AG09319 (cell line): ENCODE measurements at regions not wholly inside any gene's neighbourhood (a gene's known extent, or its start where the extent isn't known, plus 50 kb on each side); places are given as distances from the start of the nearest gene placed in this dataset.

Experiments
- DNase-seq: peaks from one replicate; pipeline ENCODE4 v3.0.0-alpha.2; 2010; ENCODE audit warnings: low read depth; ENCODE audit errors: extremely low read depth
- TF ChIP-seq, protein P1 (sequence below): IDR thresholded peaks from 2 replicates; pipeline ENCODE4 v1.5.1; 2011; ENCODE audit warnings: low read depth, mild to moderate bottlenecking, inconsistent platforms, low read length, moderate library complexity

DNA sequence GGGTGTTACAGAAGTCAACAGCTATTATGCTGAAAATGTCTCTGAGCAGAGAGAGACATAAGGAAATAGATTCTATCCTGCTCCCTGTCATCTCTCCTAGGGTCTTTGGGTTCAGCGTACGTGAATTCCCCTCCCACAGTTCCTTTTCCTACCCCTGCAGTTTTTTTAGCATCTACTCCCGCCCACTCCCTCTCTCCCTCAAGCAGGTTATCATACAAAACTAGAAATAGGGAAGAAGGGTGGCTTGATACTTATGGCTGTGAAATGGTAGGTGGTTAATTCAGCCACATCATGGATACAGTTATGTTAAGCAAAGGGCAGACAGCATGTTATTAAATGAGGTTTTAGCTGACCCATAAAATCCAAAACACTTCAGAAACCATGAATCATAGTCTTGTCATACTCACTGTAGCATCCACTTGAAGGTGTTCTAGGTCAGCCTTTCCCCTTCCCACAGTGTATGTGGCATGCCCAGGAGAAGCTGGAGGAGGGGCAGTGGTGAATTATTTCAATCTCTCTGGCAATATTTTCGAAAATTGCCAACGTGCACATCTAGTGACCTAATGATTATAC lies 236.8 kb upstream of the SERP2 start:
- no peak for DNase-seq
- TF ChIP-seq, protein P1, sequence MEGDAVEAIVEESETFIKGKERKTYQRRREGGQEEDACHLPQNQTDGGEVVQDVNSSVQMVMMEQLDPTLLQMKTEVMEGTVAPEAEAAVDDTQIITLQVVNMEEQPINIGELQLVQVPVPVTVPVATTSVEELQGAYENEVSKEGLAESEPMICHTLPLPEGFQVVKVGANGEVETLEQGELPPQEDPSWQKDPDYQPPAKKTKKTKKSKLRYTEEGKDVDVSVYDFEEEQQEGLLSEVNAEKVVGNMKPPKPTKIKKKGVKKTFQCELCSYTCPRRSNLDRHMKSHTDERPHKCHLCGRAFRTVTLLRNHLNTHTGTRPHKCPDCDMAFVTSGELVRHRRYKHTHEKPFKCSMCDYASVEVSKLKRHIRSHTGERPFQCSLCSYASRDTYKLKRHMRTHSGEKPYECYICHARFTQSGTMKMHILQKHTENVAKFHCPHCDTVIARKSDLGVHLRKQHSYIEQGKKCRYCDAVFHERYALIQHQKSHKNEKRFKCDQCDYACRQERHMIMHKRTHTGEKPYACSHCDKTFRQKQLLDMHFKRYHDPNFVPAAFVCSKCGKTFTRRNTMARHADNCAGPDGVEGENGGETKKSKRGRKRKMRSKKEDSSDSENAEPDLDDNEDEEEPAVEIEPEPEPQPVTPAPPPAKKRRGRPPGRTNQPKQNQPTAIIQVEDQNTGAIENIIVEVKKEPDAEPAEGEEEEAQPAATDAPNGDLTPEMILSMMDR: no peak

DNA sequence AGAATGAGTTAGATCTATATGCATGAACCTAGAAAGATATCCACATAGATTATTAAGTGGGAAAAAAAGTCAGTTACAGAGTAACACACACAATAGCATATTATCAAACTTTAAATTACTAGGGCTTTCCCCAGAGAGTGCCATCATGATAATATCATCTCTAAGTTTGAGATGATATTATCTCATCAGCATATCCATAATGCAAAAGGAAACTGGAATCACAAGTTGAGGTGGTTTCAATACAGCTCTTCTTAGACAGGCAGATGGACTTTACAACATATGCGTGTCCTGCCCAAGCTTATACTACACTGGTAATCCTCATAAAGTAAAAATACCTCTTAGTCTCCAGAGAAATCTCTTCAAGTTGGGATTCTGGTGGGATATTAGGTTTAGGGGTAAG lies 236.2 kb upstream of the SERP2 start:
- no peak for DNase-seq
- TF ChIP-seq, protein P1: no peak

DNA sequence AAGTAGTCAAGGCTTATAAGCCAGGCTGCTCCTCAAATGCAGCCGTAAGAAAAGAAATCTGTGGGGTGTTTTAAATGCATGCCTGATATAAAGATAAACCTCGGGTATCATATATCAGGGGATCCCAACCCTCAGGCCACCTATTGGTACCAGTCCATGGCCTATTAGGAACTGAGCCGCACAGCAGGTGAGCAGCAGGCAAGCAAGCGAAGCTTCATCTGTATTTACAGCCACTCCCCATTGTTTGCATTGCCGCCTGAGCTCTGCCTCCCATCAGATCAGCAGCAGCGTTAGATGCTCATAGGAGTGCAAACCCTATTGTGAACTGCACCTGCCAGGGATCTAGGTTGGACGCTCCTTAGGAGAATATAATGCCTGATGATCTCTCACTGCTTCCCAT lies 233.5 kb upstream of the SERP2 start:
- no peak for DNase-seq
- TF ChIP-seq, protein P1: no peak

DNA sequence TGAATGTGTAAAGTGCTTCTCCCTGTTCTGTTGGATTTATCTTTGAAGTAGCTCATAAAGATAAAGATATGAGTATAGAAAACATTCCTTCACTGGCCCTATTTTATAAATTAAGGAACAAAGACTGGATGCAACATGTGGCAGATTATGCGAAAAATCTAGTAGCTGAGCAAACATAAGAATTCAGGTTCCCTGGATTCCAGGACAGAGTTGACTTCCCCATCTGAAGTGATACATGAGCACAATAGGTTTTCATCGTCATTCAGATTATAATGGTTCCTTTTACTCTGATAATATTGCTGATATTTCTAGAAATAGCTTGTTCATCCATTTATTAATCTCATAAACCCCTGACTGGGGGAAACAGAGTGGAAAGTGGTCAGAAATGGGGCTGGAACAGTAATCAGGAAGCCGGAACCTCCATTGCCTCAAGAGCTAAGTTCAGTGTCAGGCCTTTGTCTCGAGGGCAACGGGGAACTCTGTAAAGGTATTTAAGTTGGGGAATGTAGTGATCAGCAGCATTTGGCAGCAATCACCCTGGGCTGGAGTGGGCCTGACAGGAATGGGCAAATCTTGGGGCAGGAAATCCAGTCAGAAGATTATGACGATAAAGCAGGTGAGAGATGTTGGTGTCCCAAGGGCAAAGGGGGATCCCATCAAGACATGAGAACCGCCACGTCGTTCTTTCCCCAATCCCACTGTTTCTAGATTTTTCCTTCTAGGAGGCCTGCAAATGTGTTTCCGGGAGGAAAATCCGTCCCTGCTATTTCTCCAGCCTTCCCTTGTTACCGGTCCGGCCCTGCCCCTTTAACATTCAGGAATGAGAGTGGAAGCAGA lies 232.5 kb upstream of the SERP2 start:
- TF ChIP-seq, protein P1: no peak
- DNase-seq: no peak

DNA sequence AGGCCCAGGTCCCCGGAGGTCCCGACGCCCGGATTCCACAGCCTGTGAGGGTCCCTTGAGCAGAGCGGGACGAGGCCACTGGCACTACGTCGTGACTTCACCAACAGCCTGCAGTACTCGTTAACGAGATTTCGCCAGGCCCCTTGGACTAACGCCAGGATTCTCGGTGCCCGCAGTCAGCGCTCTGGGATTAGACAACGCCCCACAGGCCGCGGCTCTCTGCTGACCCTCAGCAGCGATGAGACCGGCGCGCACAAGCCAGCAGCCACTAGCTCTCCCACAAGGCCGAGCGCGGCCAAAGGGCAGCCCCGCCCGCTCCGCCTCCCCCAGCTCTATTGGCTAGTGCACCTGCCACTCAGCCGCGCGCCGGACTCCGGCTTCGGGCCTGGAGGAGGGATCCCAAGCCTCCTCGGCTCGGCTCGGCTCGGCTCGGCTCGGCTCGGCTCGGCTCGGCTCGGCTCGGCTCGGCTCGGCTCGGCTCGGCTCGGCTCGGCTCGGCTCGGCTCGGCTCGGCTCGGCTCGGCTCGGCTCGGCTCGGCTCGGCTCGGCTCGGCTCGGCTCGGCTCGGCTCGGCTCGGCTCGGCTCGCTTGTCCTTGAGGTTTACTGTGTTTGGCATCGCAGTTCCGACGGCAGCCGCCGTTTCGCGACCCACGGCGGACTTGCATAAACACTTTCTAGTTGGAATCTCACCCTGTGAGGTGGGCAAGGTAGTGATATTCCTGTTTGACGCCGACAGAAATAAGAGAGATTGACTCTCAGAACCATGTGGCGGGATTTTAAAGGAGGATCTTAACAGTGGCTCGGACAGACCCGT lies 231.7 kb upstream of the SERP2 start:
- peak; percentile 91 for DNase-seq
- TF ChIP-seq, protein P1: no peak

DNA sequence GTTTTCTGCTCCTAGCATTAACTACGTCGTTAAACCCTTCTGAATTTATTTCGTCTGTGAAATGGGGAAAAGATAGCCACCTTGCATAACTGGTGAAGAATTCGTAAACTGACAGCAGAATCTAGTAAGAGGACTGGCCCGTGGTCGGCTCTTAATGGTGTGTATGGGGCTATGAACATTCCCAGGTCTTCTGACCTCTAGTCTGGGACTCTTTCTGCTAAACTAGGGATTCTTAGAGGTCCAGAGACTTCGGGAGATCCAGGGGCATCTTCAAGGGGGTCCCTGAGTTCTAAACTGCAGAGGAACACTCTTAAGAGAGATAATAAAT lies 231.1 kb upstream of the SERP2 start:
- TF ChIP-seq, protein P1: no peak
- DNase-seq: no peak

DNA sequence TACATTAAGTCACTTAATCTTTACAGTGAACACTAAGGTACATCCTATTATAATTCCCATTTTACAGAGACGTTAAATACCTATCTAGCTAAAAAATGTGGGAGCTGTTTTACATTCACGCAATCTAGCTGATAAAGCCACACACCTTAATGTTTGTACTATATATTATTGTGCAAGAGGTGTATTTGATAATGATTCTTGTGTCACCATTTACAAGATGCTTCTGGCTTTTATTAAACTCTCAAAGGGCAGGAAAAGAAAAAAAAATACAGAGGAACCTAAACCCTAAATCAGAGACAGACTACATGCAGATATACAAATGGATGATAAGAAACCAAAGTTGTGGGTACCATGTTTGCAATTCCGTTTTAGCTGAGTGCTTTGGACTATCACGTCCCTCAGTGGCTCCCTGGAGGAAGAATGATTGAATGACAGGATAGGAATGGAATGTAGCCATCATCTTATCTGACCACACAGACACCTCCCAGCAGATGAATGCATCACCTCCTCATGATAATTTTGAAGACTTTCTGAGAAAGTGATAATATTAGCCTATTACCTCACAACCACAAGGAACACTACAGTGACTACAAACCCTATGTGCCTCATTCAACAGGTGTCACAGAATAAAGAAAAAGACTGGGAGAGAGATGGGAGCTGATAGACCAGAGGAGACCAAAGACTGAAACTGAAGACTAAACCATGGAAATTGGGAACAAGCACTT lies 230.5 kb upstream of the SERP2 start:
- TF ChIP-seq, protein P1: no peak
- DNase-seq: no peak
